ENCODE measurements at regions not wholly inside any gene's neighbourhood (a gene's known extent, or its start where the extent isn't known, plus 50 kb on each side); places are given as distances from the start of the nearest gene placed in this dataset.

DNA sequence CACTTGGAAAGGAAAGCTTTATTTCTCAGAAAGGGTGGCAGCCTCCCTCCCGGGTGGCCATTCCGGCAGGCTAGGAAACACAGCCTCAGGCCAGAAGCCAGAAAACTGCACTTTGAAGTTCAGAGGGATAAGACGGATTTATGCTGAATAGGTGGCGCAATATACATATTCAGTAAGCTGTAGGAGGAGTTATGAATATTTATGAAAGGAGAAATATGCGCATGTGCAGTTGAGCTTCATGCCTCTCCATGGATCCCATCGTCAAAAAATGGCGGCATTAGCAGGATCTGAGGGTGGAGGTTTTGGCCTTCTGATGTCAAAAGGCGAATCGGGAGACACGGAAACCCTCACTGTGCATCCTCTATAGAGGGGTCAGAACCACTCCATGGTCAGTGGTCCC lies 82.3 kb downstream of the KATNIP start:
- H3K4me3 ChIP-seq, result no peak overlapping the region
- intact Hi-C loops (cut with DNase I), result no loop called here
- no peaks in the 10 kb centered on the region for H3K27me3 ChIP-seq (replicated peaks; ENCODE audit: insufficient read depth)
- DNase-seq (ENCODE audit: low spot score), result no peak
- TF ChIP-seq, protein P1, sequence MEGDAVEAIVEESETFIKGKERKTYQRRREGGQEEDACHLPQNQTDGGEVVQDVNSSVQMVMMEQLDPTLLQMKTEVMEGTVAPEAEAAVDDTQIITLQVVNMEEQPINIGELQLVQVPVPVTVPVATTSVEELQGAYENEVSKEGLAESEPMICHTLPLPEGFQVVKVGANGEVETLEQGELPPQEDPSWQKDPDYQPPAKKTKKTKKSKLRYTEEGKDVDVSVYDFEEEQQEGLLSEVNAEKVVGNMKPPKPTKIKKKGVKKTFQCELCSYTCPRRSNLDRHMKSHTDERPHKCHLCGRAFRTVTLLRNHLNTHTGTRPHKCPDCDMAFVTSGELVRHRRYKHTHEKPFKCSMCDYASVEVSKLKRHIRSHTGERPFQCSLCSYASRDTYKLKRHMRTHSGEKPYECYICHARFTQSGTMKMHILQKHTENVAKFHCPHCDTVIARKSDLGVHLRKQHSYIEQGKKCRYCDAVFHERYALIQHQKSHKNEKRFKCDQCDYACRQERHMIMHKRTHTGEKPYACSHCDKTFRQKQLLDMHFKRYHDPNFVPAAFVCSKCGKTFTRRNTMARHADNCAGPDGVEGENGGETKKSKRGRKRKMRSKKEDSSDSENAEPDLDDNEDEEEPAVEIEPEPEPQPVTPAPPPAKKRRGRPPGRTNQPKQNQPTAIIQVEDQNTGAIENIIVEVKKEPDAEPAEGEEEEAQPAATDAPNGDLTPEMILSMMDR (IDR thresholded peaks at IDR 0.05), result no peak
- no peaks in the 10 kb centered on the region for H3K4me1 ChIP-seq (replicated peaks)
- H3K9me3 ChIP-seq, result no peaks in the 10 kb centered on the region
- WGBS, result 93% methylated on average over 10 of the region's 10 CpGs
- no peaks in the 10 kb centered on the region for H3K36me3 ChIP-seq
- no peak overlapping the region for H3K27ac ChIP-seq

- TF ChIP-seq, protein P1 (IDR thresholded peaks at IDR 0.05), result no peak
- TF ChIP-seq POLR2A (IDR thresholded peaks at IDR 0.05) (no peak), POLR2AphosphoS5 (IDR thresholded peaks at IDR 0.05) (no peak)
- WGBS, result 98% methylated on average over 3 of the region's 3 CpGs
- no peak for DNase-seq (ENCODE audit: low spot score)
- intact Hi-C loops (cut with DNase I), result no loop called here
- Histone ChIP-seq H3K9me3 (no peaks in the 10 kb centered on the region), H3K27ac (no peak overlapping the region), H3K36me3 (no peaks in the 10 kb centered on the region), H3K4me1 (replicated peaks) (no peaks in the 10 kb centered on the region), H3K27me3 (replicated peaks; ENCODE audit: insufficient read depth) (no peaks in the 10 kb centered on the region), H3K4me3 (no peak overlapping the region)
These were observed 83.3 kb downstream of the KATNIP start for GRCh38 chr16:27633221-27633620.

GRCh38 chr16:27633721-27634120 lies 83.8 kb downstream of the KATNIP start:
- Histone ChIP-seq H3K36me3 (no peaks in the 10 kb centered on the region), H3K9me3 (no peaks in the 10 kb centered on the region), H3K27ac (no peak overlapping the region), H3K4me3 (no peak overlapping the region), H3K4me1 (replicated peaks) (no peaks in the 10 kb centered on the region), H3K27me3 (replicated peaks; ENCODE audit: insufficient read depth) (no peaks in the 10 kb centered on the region)
- DNase-seq (ENCODE audit: low spot score), result no peak
- intact Hi-C loops (cut with DNase I), result no loop called here
- TF ChIP-seq, protein P1 (IDR thresholded peaks at IDR 0.05), result no peak
- TF ChIP-seq POLR2A (IDR thresholded peaks at IDR 0.05) (no peak), POLR2AphosphoS5 (IDR thresholded peaks at IDR 0.05) (no peak)

GRCh38 chr16:27634779-27635178 lies 84.8 kb downstream of the KATNIP start:
- Histone ChIP-seq H3K9me3 (no peaks in the 10 kb centered on the region), H3K4me3 (no peak overlapping the region), H3K4me1 (replicated peaks) (no peaks in the 10 kb centered on the region), H3K36me3 (no peaks in the 10 kb centered on the region), H3K27ac (no peak overlapping the region), H3K27me3 (replicated peaks; ENCODE audit: insufficient read depth) (no peaks in the 10 kb centered on the region)
- DNase-seq (ENCODE audit: low spot score), result no peak
- WGBS, result 73% methylated on average over 8 of the region's 8 CpGs
- intact Hi-C loops (cut with DNase I), result no loop called here
- TF ChIP-seq POLR2AphosphoS5 (IDR thresholded peaks at IDR 0.05) (no peak), POLR2A (IDR thresholded peaks at IDR 0.05) (no peak)
- TF ChIP-seq, protein P1 (IDR thresholded peaks at IDR 0.05), result no peak

DNA sequence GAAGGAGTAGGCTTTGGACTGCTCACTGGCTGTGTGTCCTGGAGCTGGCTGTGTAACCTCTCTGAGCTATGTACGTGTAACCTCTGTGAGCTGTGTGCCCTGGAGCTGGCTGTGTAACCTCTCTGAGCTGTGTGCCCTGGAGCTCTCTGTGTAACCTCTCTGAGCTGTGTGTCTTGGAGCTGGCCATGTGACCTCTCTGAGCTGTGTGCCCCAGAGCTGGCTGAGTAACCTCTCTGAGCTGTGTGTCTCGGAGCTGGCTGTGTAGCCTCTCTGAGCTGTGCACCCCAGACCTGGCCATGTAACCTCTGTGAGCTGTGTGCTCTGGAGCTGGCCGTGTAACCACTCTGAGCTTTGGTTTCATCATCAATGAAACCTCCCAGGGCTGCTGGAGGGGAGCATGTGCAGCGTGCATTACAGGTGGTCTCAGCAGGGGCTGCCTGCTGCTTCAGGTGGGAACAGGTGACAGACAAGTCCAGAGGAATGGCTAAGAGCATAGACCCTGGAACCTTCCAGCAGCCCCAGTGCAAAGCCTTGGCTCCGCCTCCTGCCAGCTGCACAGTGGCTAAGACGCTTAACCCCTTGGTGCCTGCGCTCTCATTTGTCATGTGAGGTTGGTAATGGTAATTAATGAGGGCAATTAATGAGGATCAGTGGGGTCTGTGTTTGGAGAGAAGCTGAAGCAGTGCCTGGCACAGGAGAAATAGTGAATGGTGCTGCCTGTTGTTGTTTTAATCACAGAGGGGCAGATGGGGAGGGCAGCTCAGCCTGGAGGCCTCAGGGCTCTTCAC lies 86.7 kb downstream of the KATNIP start:
- no peaks in the 10 kb centered on the region for H3K9me3 ChIP-seq
- no peak for TF ChIP-seq POLR2A (IDR thresholded peaks at IDR 0.05)
- TF ChIP-seq POLR2AphosphoS5 (IDR thresholded peaks at IDR 0.05), result no peak
- TF ChIP-seq, protein P1 (IDR thresholded peaks at IDR 0.05), result no peak
- intact Hi-C loops (cut with DNase I), result no loop called here
- no peaks in the 10 kb centered on the region for H3K27me3 ChIP-seq (replicated peaks; ENCODE audit: insufficient read depth)
- H3K4me1 ChIP-seq (replicated peaks), result no peaks in the 10 kb centered on the region
- WGBS, result 82% methylated on average over 7 of the region's 7 CpGs
- H3K36me3 ChIP-seq, result no peaks in the 10 kb centered on the region
- DNase-seq (ENCODE audit: low spot score), result no peak
- H3K27ac ChIP-seq, result no peak overlapping the region
- no peak overlapping the region for H3K4me3 ChIP-seq
